ENCODE measurements at regions not wholly inside any gene's neighbourhood (a gene's known extent, or its start where the extent isn't known, plus 50 kb on each side); places are given as distances from the start of the nearest gene placed in this dataset.

DNA sequence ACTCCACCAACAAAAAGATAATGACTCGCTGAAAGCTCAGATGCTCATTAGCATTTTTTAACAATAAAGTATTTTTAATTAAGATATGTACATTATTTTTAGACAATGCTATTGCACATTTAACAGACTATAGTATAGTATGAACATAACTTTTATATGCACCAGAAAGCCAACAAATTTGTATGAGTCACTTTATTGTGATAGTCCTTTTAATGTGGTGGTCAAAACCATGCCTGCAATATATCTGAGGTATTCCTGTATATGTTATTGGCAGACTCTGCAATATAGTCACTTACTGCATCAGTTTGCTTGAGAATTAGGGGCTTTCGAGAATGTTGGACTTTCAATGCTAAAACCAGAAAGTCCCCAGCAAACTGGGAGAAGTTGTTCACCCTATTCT lies 51.7 kb upstream of the CCDC196 start:
- H3K14ac ChIP-seq (replicated peaks; ENCODE audit: low read depth, low read length): no peak overlapping the region
- no peak overlapping the region for H2AK9ac ChIP-seq (replicated peaks; ENCODE audit: low read depth, low read length, poor library complexity)
- no peak overlapping the region for H3K4me2 ChIP-seq (ENCODE audit: low read depth, low read length)
- H3K4me1 ChIP-seq (ENCODE audit: control insufficient read depth, insufficient read depth, low read length): no peaks in the 10 kb centered on the region
- no peak overlapping the region for H2BK15ac ChIP-seq (ENCODE audit: low read depth, low read length)
- no peak overlapping the region for H3K27ac ChIP-seq (ENCODE audit: insufficient read depth, low read length)
- ATAC-seq (ENCODE audit: low read depth) (no peak), DNase-seq (no peak)
- H3K23ac ChIP-seq (ENCODE audit: low read depth, low read length): no peak overlapping the region
- H3K36me3 ChIP-seq (ENCODE audit: control insufficient read depth, insufficient read depth, low read length): no peaks in the 10 kb centered on the region
- BruUV-seq (replicated peaks): no TSS peak
- H2BK120ac ChIP-seq (ENCODE audit: low read depth, low read length): no peak overlapping the region
- no peaks in the 10 kb centered on the region for H3K27me3 ChIP-seq (ENCODE audit: control insufficient read depth, insufficient read depth, low read length)
- H4K8ac ChIP-seq (ENCODE audit: low read depth in 2 of 2, low read length in 2 of 2): no peak overlapping the region
- H3K4ac ChIP-seq (ENCODE audit: low read depth, low read length): no peak overlapping the region
- H4K20me1 ChIP-seq (ENCODE audit: insufficient read depth, low read length): no peaks in the 10 kb centered on the region
- no peak overlapping the region for H3K4me3 ChIP-seq (ENCODE audit: insufficient read depth, low read depth, low read length)
- H3K79me1 ChIP-seq (ENCODE audit: low read depth in 1 of 2, low read length in 2 of 2): no peaks in the 10 kb centered on the region
- H2AK5ac ChIP-seq (ENCODE audit: low read depth, low read length): no peak overlapping the region
- intact Hi-C loops (cut with micrococcal nuclease): no loop called here
- H2AFZ ChIP-seq (replicated peaks; ENCODE audit: low read length, poor library complexity): no peak overlapping the region
- TF ChIP-seq RFX5 (IDR thresholded peaks at IDR 0.05; ENCODE audit: low read depth, low read length): no peak
- no peak for TF ChIP-seq MAFK (IDR thresholded peaks at IDR 0.05; ENCODE audit: low read depth, low read length)
- no peak for TF ChIP-seq CEBPB (IDR thresholded peaks at IDR 0.05; ENCODE audit: low read depth, low read length)
- no peak for TF ChIP-seq FOS (IDR thresholded peaks at IDR 0.05; ENCODE audit: low read depth, low read length)
- no peak for TF ChIP-seq RCOR1 (IDR thresholded peaks at IDR 0.05; ENCODE audit: insufficient replicate concordance, low read length)
- no peak for TF ChIP-seq USF2 (IDR thresholded peaks at IDR 0.05; ENCODE audit: low read depth, low read length)
- no peak for TF ChIP-seq POLR2A (IDR thresholded peaks at IDR 0.05; ENCODE audit: low read depth, low read length)
- no peak for TF ChIP-seq CHD1 (IDR thresholded peaks at IDR 0.05; ENCODE audit: low read depth, low read length)
- TF ChIP-seq MXI1 (IDR thresholded peaks at IDR 0.05; ENCODE audit: borderline replicate concordance, low read depth, low read length): no peak
- TF ChIP-seq ELK1 (IDR thresholded peaks at IDR 0.05; ENCODE audit: borderline replicate concordance, low read depth, low read length): no peak
- no peak for TF ChIP-seq BHLHE40 (IDR thresholded peaks at IDR 0.05; ENCODE audit: low read depth, low read length)
- TF ChIP-seq NFE2L2 (IDR thresholded peaks at IDR 0.05; ENCODE audit: low read depth, low read length): no peak
- no peak for TF ChIP-seq MAZ (IDR thresholded peaks at IDR 0.05; ENCODE audit: borderline replicate concordance, low read depth, low read length)
- no peak overlapping the region for H4K5ac ChIP-seq (ENCODE audit: low read depth, low read length)
- ChIA-PET CTCF (interaction anchor here (0.7 kb wide), 1 partner anchor 32 kb away, joined by 4 read pairs; no protein-coding TSS in a partner anchor), POLR2A (ENCODE audit: unreplicated experiment) (no interaction called here)
- H3K9me3 ChIP-seq (ENCODE audit: control insufficient read depth, insufficient read depth, low read length): peaks cover 2% of the 10 kb centered on the region; the same call in 1 of the 2 replicates
- H2BK20ac ChIP-seq (ENCODE audit: low read depth, low read length): no peak overlapping the region
- dilution Hi-C loops (cut with HindIII; ENCODE audit: low sequenced_read_pairs, unreplicated experiment): no loop called here
- no peak overlapping the region for H2BK5ac ChIP-seq (ENCODE audit: low read depth, low read length, poor library complexity, severe bottlenecking)
- no peak overlapping the region for H3K18ac ChIP-seq (ENCODE audit: low read depth, low read length)
- in situ Hi-C loops (cut with MboI; ENCODE audit: low sequenced_read_pairs): no loop called here
- H3K9me1 ChIP-seq (ENCODE audit: insufficient read depth, low read length): no peaks in the 10 kb centered on the region
- no peak overlapping the region for H3K56ac ChIP-seq (ENCODE audit: extremely low read depth, insufficient read depth, low read length)
- no peak overlapping the region for H4K91ac ChIP-seq (ENCODE audit: insufficient read depth, low read depth, low read length)
- H3K9ac ChIP-seq (ENCODE audit: low read depth, low read length): no peak overlapping the region
- no CpG with 5 or more reads among the region's 2 CpGs for WGBS, 2 experiments (ENCODE audit: extremely low coverage in 2 of 2, insufficient read length in 1 of 2)
